Aorta (tissue), 5 donors: ENCODE measurements at regions not wholly inside any gene's neighbourhood (a gene's known extent, or its start where the extent isn't known, plus 50 kb on each side); places are given as distances from the start of the nearest gene placed in this dataset.

Experiments used
- ATAC-seq: fragments of 200-7000 bp; cut with Tn5 transposase; one replicate; pipeline ENCODE4 v1.9.1; 2022; ENCODE audit warnings: moderate library complexity; ENCODE audit not compliant: low FRiP score
- DNase-seq, 2 donors: peaks; one replicate each; pipeline ENCODE4 v3.0.0-alpha.2; 2020
- H3K27ac ChIP-seq, 2 donors: one replicate each; pipeline ENCODE4 v1.5.1; 2013; ENCODE audit warnings: low read length in 2 of 2, mild to moderate bottlenecking in 2 of 2, moderate library complexity in 2 of 2, control low read depth in 1 of 2, inconsistent platforms in 1 of 2, low read depth in 1 of 2
- H3K27me3 ChIP-seq, 2 donors: one replicate each; pipeline ENCODE4 v1.6.1; 2013; ENCODE audit warnings: control low read depth in 1 of 2, low read length in 1 of 2, mild to moderate bottlenecking in 1 of 2, moderate library complexity in 1 of 2; ENCODE audit not compliant: insufficient read depth in 2 of 2, control insufficient read depth in 1 of 2
- H3K36me3 ChIP-seq, 2 donors: one replicate each; pipeline ENCODE4 v1.6.1; 2013; ENCODE audit warnings: control low read depth in 1 of 2, low read length in 1 of 2, mild to moderate bottlenecking in 1 of 2; ENCODE audit not compliant: insufficient read depth in 2 of 2, control insufficient read depth in 1 of 2
- H3K4me1 ChIP-seq, 2 donors: one replicate each; pipeline ENCODE4 v1.6.1; 2013; ENCODE audit warnings: low read length in 2 of 2, control low read depth in 1 of 2, mild to moderate bottlenecking in 1 of 2, moderate library complexity in 1 of 2; ENCODE audit not compliant: insufficient read depth in 2 of 2, control insufficient read depth in 1 of 2
- H3K4me3 ChIP-seq, 2 donors: one replicate each; pipeline ENCODE4 v1.5.1; 2013; ENCODE audit warnings: low read length in 2 of 2, control low read depth in 1 of 2, mild to moderate bottlenecking in 1 of 2
- H3K9me3 ChIP-seq: one replicate; pipeline ENCODE4 v1.6.1; 2013; ENCODE audit warnings: mild to moderate bottlenecking, low read length; ENCODE audit not compliant: control insufficient read depth
- WGBS, 2 donors: extraction: QIAGEN DNeasy Blood & Tissue Kit; methylation state at CpG; one replicate each; pipeline ENCODE4 v1.1.7; 2013; 5-methylcytosine and 5-hydroxymethylcytosine counted together
- intact Hi-C, 2 donors: fragments of 100-400 bp; cut with DNase I; formaldehyde crosslinking; loops; one replicate each; pipeline versions ENCODE4 v1.14.2 to v1.15.0; 2022
- donor health status: healthy with polysubstance abuse.
- donor health status: Bipolar disorder and iron deficiency.
- donor health status: DM: no; HTN: no; CAD: no.
- donor health status: DM: no; HTN: no; CAD: no.
- donor health status: DM: yes; HTN: yes; CAD: no.

DNA sequence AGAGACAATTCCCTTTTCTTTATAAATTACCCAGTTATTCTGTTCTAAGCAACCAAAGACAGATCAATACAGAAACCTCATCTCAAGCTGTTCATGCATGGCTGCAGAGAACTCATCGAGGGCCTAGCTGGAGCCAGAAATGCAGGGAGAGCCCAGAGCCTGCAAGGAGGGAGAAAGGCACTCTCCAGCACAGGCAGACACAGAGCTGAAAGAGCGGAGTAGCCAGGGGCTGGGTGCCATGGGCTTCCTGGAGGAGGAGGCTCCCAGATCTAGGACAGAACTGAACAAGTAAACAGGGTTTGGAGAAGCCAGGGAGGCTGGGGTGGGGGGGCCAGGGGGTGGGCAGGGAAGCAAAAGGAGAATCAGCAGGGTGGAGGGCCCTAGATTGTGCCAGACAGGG, 144.2 kb upstream of the ZNF507 start:
- Histone ChIP-seq H3K36me3 (no peaks in the 10 kb centered on the region), H3K4me3 (no peak overlapping the region), H3K9me3 (no peaks in the 10 kb centered on the region), H3K27me3 (no peaks in the 10 kb centered on the region), H3K27ac (no peak overlapping the region), H3K4me1 (no peaks in the 10 kb centered on the region)
- ATAC-seq: no peak
- WGBS, 2 donors: 83 to 92% methylated on average over 2 of the region's 2 CpGs
- peak in 1 of 2 donors; percentile 55 for DNase-seq
- intact Hi-C loops: no loop called here

DNA sequence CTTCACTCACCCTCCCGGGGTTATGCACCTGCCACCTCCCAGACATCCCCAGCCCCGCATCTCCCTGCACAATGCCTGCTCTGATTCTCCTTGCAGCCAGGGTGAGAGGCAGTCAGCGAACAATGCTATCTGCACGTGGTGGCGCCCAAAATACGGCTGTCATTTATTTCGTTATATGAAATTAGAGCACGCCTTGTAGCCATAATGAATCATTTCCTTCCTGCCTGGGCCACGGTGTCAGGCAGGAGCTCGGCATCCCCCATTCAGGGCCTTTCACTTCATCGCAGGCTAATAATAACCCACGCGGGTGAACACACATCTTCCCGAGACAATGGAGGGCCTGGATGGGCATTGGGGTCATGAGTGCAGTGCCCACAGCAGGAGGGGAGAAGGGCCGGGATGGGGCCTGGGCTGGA, 143.8 kb upstream of the ZNF507 start:
- ATAC-seq: no peak
- DNase-seq: peak in 1 of 2 donors; percentile 37
- no peaks in the 10 kb centered on the region for H3K9me3 ChIP-seq
- H3K4me1 ChIP-seq: no peaks in the 10 kb centered on the region
- no peaks in the 10 kb centered on the region for H3K27me3 ChIP-seq
- H3K27ac ChIP-seq: no peak overlapping the region
- 43 to 52% methylated on average over 15 of the region's 15 CpGs for WGBS, 2 donors
- no peaks in the 10 kb centered on the region for H3K36me3 ChIP-seq
- intact Hi-C loops: no loop called here
- H3K4me3 ChIP-seq: no peak overlapping the region

DNA sequence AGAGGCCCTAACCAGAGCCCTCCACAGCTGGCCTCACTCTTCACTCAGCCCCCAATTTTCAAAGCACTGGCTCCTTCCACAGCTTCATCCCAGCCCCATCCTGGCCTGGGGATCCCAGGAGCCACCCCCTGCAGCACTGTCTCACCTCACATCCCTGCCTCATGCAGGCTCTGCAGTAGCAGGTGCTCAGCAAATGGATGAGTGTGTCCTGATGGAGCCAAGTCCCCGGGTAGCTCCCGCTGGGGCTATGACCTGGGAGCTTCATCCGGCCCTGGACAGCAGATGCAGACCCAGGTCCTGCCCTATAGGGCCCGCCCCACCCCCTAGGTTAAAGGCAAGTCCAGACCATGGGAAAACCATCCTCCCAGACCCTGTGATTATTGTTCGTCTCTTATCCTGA, 143.2 kb upstream of the ZNF507 start:
- no peaks in the 10 kb centered on the region for H3K36me3 ChIP-seq
- no peak overlapping the region for H3K27ac ChIP-seq
- DNase-seq (peak in 1 of 2 donors; percentile 55), ATAC-seq (no peak)
- no peaks in the 10 kb centered on the region for H3K9me3 ChIP-seq
- no peaks in the 10 kb centered on the region for H3K4me1 ChIP-seq
- H3K27me3 ChIP-seq: no peaks in the 10 kb centered on the region
- H3K4me3 ChIP-seq: no peak overlapping the region
- intact Hi-C loops: no loop called here
- 81 to 91% methylated on average over 5 of the region's 5 CpGs for WGBS, 2 donors

DNA sequence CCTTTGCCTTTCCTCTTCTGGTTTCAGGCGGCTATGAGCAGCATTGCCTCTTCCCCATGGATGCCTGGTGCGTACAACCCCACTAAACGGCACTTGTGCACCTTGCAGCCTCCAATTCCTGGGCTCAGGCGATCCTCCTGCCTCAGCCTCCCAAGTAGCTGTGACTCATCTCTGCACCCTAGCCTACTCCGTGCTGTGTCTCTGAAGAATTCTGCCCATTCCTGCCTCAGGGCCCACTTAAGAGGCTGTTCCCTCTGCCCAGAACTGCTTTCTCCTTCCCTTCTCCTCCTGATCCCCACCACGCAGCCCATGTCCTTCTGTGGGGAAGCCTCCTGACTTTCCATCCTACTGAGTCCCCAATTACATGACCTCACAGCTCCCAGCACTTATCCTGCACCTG, 142.2 kb upstream of the ZNF507 start:
- no peak for ATAC-seq
- intact Hi-C loops: no loop called here
- Histone ChIP-seq H3K4me3 (no peak overlapping the region), H3K36me3 (no peaks in the 10 kb centered on the region), H3K4me1 (no peaks in the 10 kb centered on the region), H3K27me3 (no peaks in the 10 kb centered on the region), H3K9me3 (no peaks in the 10 kb centered on the region), H3K27ac (no peak overlapping the region)
- DNase-seq: peak in 1 of 2 donors; percentile 24
- 88 to 93% methylated on average over 6 of the region's 6 CpGs for WGBS, 2 donors

DNA sequence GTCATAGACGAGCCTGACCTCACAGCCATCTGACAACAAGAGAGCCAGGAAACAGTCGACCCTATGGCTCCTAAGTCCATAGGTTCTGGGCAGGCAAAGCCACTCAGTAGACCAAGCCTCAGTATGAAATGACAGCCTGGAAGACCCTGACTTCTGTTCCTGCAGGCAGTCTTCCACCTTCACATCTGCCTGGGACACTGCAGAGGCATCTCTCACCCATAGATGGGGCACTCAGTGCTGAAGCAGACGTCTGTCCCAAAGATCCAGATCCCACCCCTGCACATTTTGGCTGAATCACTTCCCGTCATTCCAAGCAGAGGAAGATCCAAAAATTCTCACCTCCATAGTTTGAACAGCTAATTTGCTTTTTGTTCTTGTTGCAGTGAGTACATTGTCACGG, 139.3 kb upstream of the ZNF507 start:
- Histone ChIP-seq H3K27me3 (no peaks in the 10 kb centered on the region), H3K27ac (no peak overlapping the region), H3K36me3 (no peaks in the 10 kb centered on the region), H3K4me3 (no peak overlapping the region), H3K9me3 (no peaks in the 10 kb centered on the region), H3K4me1 (no peaks in the 10 kb centered on the region)
- DNase-seq: no peak
- WGBS, 2 donors: 58 to 59% methylated on average over 5 of the region's 5 CpGs
- intact Hi-C loops: no loop called here
- ATAC-seq: no peak

DNA sequence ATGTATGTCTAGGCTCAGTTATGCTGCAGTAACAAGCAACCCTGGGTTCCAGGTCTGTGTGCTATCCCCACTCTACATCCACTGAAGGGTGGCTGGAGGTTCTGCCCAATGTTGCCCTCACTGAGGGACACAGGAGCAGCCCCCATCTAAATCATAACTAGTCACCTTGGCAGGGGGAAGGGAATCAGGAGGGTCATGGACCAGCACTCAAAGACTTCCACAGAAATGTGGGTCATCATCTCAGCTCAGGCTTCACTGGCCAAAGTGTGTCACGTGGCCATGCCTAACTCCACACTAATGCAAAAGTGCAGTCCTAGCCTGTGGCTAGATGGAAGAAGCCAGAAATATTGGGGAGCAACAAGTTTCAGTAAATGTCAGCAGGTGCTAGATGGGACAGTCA, 137.3 kb upstream of the ZNF507 start:
- DNase-seq: no peak
- no peaks in the 10 kb centered on the region for H3K36me3 ChIP-seq
- H3K4me1 ChIP-seq: no peaks in the 10 kb centered on the region
- intact Hi-C loops: no loop called here
- no peaks in the 10 kb centered on the region for H3K9me3 ChIP-seq
- no peak overlapping the region for H3K27ac ChIP-seq
- WGBS, 2 donors: 45 to 59% methylated on average over 1 of the region's 1 CpG
- ATAC-seq: no peak
- H3K4me3 ChIP-seq: no peak overlapping the region
- no peaks in the 10 kb centered on the region for H3K27me3 ChIP-seq

DNA sequence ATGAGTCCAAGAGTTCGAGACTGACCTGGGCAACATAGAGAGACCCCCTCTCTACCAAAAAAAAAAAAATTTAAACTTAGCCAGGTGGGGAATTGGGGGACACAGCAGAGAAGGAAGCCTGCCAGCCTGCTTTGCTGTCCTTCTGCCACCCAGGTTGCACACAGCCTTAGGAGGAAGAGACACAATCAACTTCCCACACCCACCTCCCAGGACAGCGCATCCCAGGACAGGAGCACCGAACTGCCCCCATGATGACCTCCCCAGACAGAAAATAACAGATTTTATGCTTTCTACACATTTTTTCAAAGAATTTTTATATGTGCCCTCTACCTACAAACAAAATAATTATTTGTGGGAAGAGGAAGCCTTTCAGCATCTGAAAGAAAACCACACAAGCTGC, 126.0 kb upstream of the ZNF507 start:
- intact Hi-C loops: no loop called here
- Histone ChIP-seq H3K4me1 (no peaks in the 10 kb centered on the region), H3K27ac (no peak overlapping the region), H3K27me3 (no peaks in the 10 kb centered on the region), H3K36me3 (no peaks in the 10 kb centered on the region), H3K4me3 (no peak overlapping the region), H3K9me3 (no peaks in the 10 kb centered on the region)
- ATAC-seq (no peak), DNase-seq (no peak)
- WGBS, 2 donors: 90 to 91% methylated on average over 3 of the region's 3 CpGs

DNA sequence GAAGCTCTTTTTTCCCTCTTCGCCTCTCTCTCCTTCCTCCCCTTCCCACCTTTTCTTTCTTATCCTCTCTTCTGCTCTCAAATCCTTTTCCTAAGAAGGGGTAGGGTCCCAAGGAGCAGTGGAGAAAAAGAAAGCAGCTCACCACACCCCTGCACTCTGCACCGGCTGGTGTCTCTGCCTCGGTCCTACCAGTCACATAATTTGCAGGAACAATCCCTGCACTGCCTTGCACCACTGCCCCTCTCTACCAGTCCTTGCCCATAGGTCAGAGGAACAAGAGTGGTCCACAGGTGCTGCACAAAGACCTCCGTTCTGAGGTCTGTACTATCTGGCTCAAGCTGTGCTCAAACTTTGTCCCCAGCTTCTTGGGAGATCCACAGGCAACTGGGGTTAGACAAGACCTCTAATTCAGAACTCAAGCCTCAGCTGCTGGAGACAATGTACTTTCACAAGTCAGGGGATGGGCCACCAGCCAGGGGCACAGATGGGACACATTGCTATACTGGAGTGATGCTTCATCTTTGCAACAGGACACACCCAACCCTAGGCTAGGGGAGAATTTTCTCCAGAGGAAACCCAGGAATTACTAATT, 125.4 kb upstream of the ZNF507 start:
- Histone ChIP-seq H3K27me3 (no peaks in the 10 kb centered on the region), H3K36me3 (no peaks in the 10 kb centered on the region), H3K4me3 (no peak overlapping the region), H3K9me3 (no peaks in the 10 kb centered on the region), H3K4me1 (no peaks in the 10 kb centered on the region), H3K27ac (no peak overlapping the region)
- ATAC-seq (no peak), DNase-seq (no peak)
- 65 to 67% methylated on average over 4 of the region's 4 CpGs for WGBS, 2 donors
- intact Hi-C loops: loop anchor here (5.0 kb wide), 3 partner anchors 1538 to 1553 kb away; no protein-coding TSS in a partner anchor

DNA sequence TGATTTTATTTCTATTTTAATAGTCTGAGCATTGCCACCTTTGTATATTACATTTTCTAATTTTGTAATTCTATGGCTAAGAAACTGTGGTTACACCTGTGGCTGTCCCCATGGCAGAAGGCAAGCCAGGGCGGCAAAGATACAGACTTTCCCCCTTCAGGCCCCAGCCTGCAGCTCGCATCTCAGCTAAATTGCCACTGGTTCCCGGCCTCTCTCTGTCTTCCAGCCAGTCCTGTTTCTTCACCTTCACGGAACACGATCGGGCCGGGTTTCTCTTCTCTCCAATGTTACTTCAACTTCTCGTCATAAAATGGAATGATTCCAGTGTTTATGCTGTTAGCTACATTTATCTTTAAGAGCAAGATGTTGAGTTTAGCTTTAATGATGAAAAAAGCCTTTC, 124.5 kb upstream of the ZNF507 start:
- Histone ChIP-seq H3K9me3 (no peaks in the 10 kb centered on the region), H3K27ac (no peak overlapping the region), H3K27me3 (no peaks in the 10 kb centered on the region), H3K4me1 (no peaks in the 10 kb centered on the region), H3K4me3 (no peak overlapping the region), H3K36me3 (no peaks in the 10 kb centered on the region)
- no peak for DNase-seq
- no peak for ATAC-seq
- WGBS, 2 donors: 81 to 82% methylated on average over 8 of the region's 8 CpGs
- intact Hi-C loops: loop anchor here (5.0 kb wide), 3 partner anchors 1539 to 1554 kb away; no protein-coding TSS in a partner anchor
